ENCODE measurements at regions not wholly inside any gene's neighbourhood (a gene's known extent, or its start where the extent isn't known, plus 50 kb on each side); places are given as distances from the start of the nearest gene placed in this dataset.

DNA sequence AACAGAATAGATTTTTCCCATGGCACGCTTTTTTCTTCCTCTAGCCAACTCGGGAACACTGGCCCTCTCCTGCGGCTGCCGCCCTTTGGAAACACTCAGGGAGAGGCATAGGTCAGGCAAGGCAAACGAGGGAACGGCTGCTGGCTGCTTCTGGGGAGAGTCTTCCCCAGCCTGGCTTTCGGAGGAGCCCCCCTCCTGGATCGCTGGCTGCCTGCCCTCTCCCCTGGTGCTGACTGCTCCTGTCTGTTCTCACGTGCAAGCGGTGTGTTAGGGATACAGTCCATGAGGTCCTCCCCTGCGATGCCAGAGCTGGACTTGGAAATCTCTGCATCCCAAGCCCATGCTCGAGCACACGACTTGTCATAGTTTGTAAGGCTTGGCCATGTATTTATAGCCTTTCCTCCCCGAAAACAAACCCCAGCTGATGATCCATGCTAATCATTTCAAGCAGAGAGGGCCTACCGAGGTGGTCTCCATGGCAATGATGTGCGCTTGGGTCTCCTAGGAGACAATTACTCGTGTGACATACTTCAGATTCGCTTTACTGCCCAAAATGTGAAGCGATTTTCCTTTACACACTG lies 315.6 kb upstream of the ATP10A start:
- TF ChIP-seq EZH2 (IDR thresholded peaks at IDR 0.05; ENCODE audit: borderline replicate concordance, insufficient read depth, low read length, poor library complexity, severe bottlenecking) (no peak), POLR2AphosphoS5 (IDR thresholded peaks at IDR 0.05) (peak; percentile 68), TAF1 (IDR thresholded peaks at IDR 0.05; ENCODE audit: low read depth) (peak; percentile 24), EP300 (conservative IDR thresholded peaks at IDR 0.05; ENCODE audit: poor library complexity, severe bottlenecking) (peak; percentile 73), RAD21 (conservative IDR thresholded peaks at IDR 0.05) (peak; percentile 47), MXI1 (conservative IDR thresholded peaks at IDR 0.05; ENCODE audit: poor library complexity, severe bottlenecking) (peak; percentile 64), SMC3 (conservative IDR thresholded peaks at IDR 0.05; ENCODE audit: poor library complexity) (peak; percentile 50)
- TF ChIP-seq, protein P1, sequence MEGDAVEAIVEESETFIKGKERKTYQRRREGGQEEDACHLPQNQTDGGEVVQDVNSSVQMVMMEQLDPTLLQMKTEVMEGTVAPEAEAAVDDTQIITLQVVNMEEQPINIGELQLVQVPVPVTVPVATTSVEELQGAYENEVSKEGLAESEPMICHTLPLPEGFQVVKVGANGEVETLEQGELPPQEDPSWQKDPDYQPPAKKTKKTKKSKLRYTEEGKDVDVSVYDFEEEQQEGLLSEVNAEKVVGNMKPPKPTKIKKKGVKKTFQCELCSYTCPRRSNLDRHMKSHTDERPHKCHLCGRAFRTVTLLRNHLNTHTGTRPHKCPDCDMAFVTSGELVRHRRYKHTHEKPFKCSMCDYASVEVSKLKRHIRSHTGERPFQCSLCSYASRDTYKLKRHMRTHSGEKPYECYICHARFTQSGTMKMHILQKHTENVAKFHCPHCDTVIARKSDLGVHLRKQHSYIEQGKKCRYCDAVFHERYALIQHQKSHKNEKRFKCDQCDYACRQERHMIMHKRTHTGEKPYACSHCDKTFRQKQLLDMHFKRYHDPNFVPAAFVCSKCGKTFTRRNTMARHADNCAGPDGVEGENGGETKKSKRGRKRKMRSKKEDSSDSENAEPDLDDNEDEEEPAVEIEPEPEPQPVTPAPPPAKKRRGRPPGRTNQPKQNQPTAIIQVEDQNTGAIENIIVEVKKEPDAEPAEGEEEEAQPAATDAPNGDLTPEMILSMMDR (IDR thresholded peaks at IDR 0.05; ENCODE audit: poor library complexity, severe bottlenecking): no peak
- TF ChIP-seq, protein P2, sequence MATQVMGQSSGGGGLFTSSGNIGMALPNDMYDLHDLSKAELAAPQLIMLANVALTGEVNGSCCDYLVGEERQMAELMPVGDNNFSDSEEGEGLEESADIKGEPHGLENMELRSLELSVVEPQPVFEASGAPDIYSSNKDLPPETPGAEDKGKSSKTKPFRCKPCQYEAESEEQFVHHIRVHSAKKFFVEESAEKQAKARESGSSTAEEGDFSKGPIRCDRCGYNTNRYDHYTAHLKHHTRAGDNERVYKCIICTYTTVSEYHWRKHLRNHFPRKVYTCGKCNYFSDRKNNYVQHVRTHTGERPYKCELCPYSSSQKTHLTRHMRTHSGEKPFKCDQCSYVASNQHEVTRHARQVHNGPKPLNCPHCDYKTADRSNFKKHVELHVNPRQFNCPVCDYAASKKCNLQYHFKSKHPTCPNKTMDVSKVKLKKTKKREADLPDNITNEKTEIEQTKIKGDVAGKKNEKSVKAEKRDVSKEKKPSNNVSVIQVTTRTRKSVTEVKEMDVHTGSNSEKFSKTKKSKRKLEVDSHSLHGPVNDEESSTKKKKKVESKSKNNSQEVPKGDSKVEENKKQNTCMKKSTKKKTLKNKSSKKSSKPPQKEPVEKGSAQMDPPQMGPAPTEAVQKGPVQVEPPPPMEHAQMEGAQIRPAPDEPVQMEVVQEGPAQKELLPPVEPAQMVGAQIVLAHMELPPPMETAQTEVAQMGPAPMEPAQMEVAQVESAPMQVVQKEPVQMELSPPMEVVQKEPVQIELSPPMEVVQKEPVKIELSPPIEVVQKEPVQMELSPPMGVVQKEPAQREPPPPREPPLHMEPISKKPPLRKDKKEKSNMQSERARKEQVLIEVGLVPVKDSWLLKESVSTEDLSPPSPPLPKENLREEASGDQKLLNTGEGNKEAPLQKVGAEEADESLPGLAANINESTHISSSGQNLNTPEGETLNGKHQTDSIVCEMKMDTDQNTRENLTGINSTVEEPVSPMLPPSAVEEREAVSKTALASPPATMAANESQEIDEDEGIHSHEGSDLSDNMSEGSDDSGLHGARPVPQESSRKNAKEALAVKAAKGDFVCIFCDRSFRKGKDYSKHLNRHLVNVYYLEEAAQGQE (IDR thresholded peaks at IDR 0.05; ENCODE audit: borderline replicate concordance): no peak

Measured in neural cell (in vitro differentiated cells).